GM12891 (cell line): ENCODE measurements at regions not wholly inside any gene's neighbourhood (a gene's known extent, or its start where the extent isn't known, plus 50 kb on each side); places are given as distances from the start of the nearest gene placed in this dataset.

Source experiments
- POLR2A ChIP-seq: IDR thresholded peaks from 2 replicates; pipeline ENCODE4 v1.6.1; 2011; ENCODE audit warnings: low read depth, low read length, control low read depth
- POLR2AphosphoS5 ChIP-seq: IDR thresholded peaks from 2 replicates; pipeline ENCODE4 v1.6.1; 2011; ENCODE audit warnings: low read depth, low read length, control low read depth
- POU2F2 ChIP-seq: IDR thresholded peaks from 2 replicates; pipeline ENCODE4 v1.6.1; 2011; ENCODE audit warnings: low read depth, mild to moderate bottlenecking, control low read depth, low read length, moderate library complexity

DNA sequence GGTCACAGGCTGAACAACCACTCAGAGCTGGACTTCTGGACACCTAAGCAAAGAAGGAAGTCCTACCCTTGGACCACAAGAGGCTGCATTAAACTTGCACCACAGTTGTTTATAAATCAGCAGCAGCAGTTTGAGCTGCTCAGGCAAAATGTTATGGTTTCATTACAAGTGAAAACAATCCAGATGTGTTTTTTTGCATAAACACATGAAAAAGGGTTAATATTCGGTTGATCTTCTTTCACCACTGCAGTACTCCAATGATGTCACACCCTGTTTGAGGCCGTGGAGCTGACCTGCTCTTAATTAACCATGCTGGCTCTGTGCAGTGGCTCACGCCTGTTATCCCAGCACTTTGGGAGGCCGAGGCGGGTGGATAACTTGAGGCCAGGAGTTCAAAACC lies 490.8 kb upstream of the CELF2 start:
- no peak for TF ChIP-seq POLR2A
- TF ChIP-seq POU2F2, result no peak
- TF ChIP-seq POLR2AphosphoS5, result no peak
